CD14-positive monocyte (primary cell): ENCODE measurements at regions not wholly inside any gene's neighbourhood (a gene's known extent, or its start where the extent isn't known, plus 50 kb on each side); places are given as distances from the start of the nearest gene placed in this dataset.
"Not testable (repeated sequence)": the region's sequence is repeated elsewhere in the genome, so short reads cannot be mapped to it uniquely, and the experiment has no call there.

Experiments used
- DNase-seq, 3 donors: peaks; one replicate each; pipeline ENCODE4 v3.0.0-alpha.2; 2011 to 2022
- H2AFZ ChIP-seq: 2 replicates; pipeline ENCODE4 v1.6.0; 2012; ENCODE audit warnings: mild to moderate bottlenecking, low read depth, low read length, inconsistent platforms; ENCODE audit not compliant: insufficient read depth, poor library complexity, severe bottlenecking
- H3K27ac ChIP-seq, 2 donors: 1 replicate in 1 of 2; 2 replicates in 1 of 2; pipeline ENCODE4 v1.5.1; 2012 to 2013; ENCODE audit warnings: low read length in 2 of 2, control low read depth in 1 of 2, inconsistent platforms in 1 of 2, low read depth in 1 of 2, mild to moderate bottlenecking in 1 of 2
- H3K27me3 ChIP-seq, 2 donors: one replicate each; pipeline versions ENCODE4 v1.6.0 to v1.6.1; 2011 to 2013; ENCODE audit warnings: low read length in 2 of 2; ENCODE audit not compliant: control insufficient read depth in 2 of 2, insufficient read depth in 2 of 2
- H3K36me3 ChIP-seq, 2 donors: replicated peaks in 1 of 2; 1 replicate in 1 of 2; 2 replicates in 1 of 2; pipeline versions ENCODE4 v1.5.1 to v1.6.1; 2012 to 2013; ENCODE audit warnings: low read length in 2 of 2, control low read depth in 1 of 2, inconsistent platforms in 1 of 2, mild to moderate bottlenecking in 1 of 2; ENCODE audit not compliant: insufficient read depth in 2 of 2, control insufficient read depth in 1 of 2
- H3K4me1 ChIP-seq, 2 donors: 1 replicate in 1 of 2; 2 replicates in 1 of 2; pipeline versions ENCODE4 v1.5.1 to v1.6.1; 2012 to 2013; ENCODE audit warnings: low read length in 2 of 2, control low read depth in 1 of 2, inconsistent platforms in 1 of 2, mild to moderate bottlenecking in 1 of 2, moderate library complexity in 1 of 2; ENCODE audit not compliant: insufficient read depth in 2 of 2, control insufficient read depth in 1 of 2
- H3K4me2 ChIP-seq: replicated peaks from 2 replicates; pipeline ENCODE3; 2012; ENCODE audit warnings: low read length, moderate library complexity, mild to moderate bottlenecking; ENCODE audit not compliant: poor library complexity, severe bottlenecking; ENCODE audit errors: extremely low read depth
- H3K4me3 ChIP-seq, 3 experiments: fragments of 200-600 bp in 1 of 3; sonication (generic) in 1 of 3; replicated peaks in 1 of 3; 1 replicate in 2 of 3; 2 replicates in 1 of 3; pipeline ENCODE4 v1.5.1; 2011 to 2013; ENCODE audit warnings: low read length in 3 of 3, mild to moderate bottlenecking in 3 of 3, control low read depth in 2 of 3, low read depth in 2 of 3, inconsistent platforms in 1 of 3, moderate library complexity in 1 of 3
- H3K79me2 ChIP-seq: 2 replicates; pipeline ENCODE4 v1.6.0; 2012; ENCODE audit warnings: mild to moderate bottlenecking, control low read depth, inconsistent platforms, low read length, moderate library complexity; ENCODE audit not compliant: insufficient read depth
- H3K9ac ChIP-seq: 2 replicates; pipeline ENCODE4 v1.6.0; 2017; ENCODE audit warnings: low read length, mild to moderate bottlenecking; ENCODE audit not compliant: insufficient read depth, poor library complexity, severe bottlenecking
- H3K9me3 ChIP-seq, 2 donors: replicated peaks in 1 of 2; 1 replicate in 1 of 2; 2 replicates in 1 of 2; pipeline versions ENCODE4 v1.5.1 to v1.6.1; 2012 to 2013; ENCODE audit warnings: low read length in 2 of 2, control low read depth in 1 of 2; ENCODE audit not compliant: control insufficient read depth in 1 of 2, insufficient read depth in 1 of 2
- H4K20me1 ChIP-seq: 2 replicates; pipeline ENCODE4 v1.6.0; 2012; ENCODE audit warnings: mild to moderate bottlenecking, low read length, control low read depth, moderate library complexity; ENCODE audit not compliant: insufficient read depth
- H3K27ac Mint-ChIP-seq, 7 donors: one replicate each; pipeline ENCODE4 v1.8.0; 2020; ENCODE audit warnings: mild to moderate bottlenecking in 7 of 7, mixed read lengths in 7 of 7, moderate library complexity in 6 of 7, inconsistent platforms in 2 of 7
- H3K27me3 Mint-ChIP-seq, 3 donors: one replicate each; pipeline ENCODE4 v1.8.0; 2021 to 2022; ENCODE audit warnings: low read depth in 3 of 3, mild to moderate bottlenecking in 3 of 3, mixed read lengths in 3 of 3, moderate library complexity in 3 of 3, inconsistent platforms in 1 of 3
- H3K36me3 Mint-ChIP-seq, 2 donors: one replicate each; pipeline ENCODE4 v1.8.0; 2020; ENCODE audit warnings: mixed read lengths in 2 of 2, inconsistent platforms in 1 of 2, mild to moderate bottlenecking in 1 of 2
- H3K4me1 Mint-ChIP-seq: one replicate; pipeline ENCODE4 v1.8.0; 2020; ENCODE audit warnings: mild to moderate bottlenecking, mixed read lengths
- H3K4me3 Mint-ChIP-seq, 2 donors: one replicate each; pipeline ENCODE4 v1.8.0; 2020; ENCODE audit warnings: mild to moderate bottlenecking in 2 of 2, mixed read lengths in 2 of 2, moderate library complexity in 1 of 2
- H3K9me3 Mint-ChIP-seq, 7 donors: one replicate each; pipeline ENCODE4 v1.8.0; 2020 to 2022; ENCODE audit warnings: mixed read lengths in 7 of 7, mild to moderate bottlenecking in 6 of 7, moderate library complexity in 6 of 7, inconsistent platforms in 2 of 7
- CTCF ChIP-seq: fragments of 200-600 bp; IDR thresholded peaks from one replicate; pipeline ENCODE4 v1.8.0; 2022; ENCODE audit warnings: antibody characterized with exemption, mild to moderate bottlenecking
- WGBS: methylation state at CpG from one replicate; pipeline ENCODE4 v1.1.5; 2013; ENCODE audit warnings: missing lambda C conversion rate; ENCODE audit not compliant: insufficient coverage; 5-methylcytosine and 5-hydroxymethylcytosine counted together
- intact Hi-C, 2 donors: fragments of 100-400 bp; cut with micrococcal nuclease; formaldehyde crosslinking; loops; one replicate each; pipeline versions ENCODE4 v1.15.0 to v1.15.1; 2023

GRCh38 chr4:27123769-27124124 is 263.1 kb downstream of the STIM2 start:
- Mint-ChIP-seq H3K27me3 (peaks cover 0 to 4% (median 1%) of the 10 kb centered on the region in 3 donors), H3K27ac (no peak overlapping the region), H3K9me3 (peaks cover 0 to 6% (median 2%) of the 10 kb centered on the region in 7 donors), H3K4me1 (no peaks in the 10 kb centered on the region), H3K4me3 (no peak overlapping the region), H3K36me3 (no peaks in the 10 kb centered on the region)
- H3K36me3 ChIP-seq: no peaks in the 10 kb centered on the region
- peaks cover 0 to 3% of the 10 kb centered on the region in 2 donors for H3K9me3 ChIP-seq
- H3K4me2 ChIP-seq: no peak overlapping the region
- no peaks in the 10 kb centered on the region for H4K20me1 ChIP-seq
- no peaks in the 10 kb centered on the region for H3K27me3 ChIP-seq
- H2AFZ ChIP-seq: no peak overlapping the region
- no peaks in the 10 kb centered on the region for H3K79me2 ChIP-seq
- no peak overlapping the region for H3K27ac ChIP-seq
- H3K4me1 ChIP-seq: no peaks in the 10 kb centered on the region
- intact Hi-C loops: no loop called here
- no peak for DNase-seq
- TF ChIP-seq CTCF: no peak
- no peak overlapping the region for H3K4me3 ChIP-seq
- H3K9ac ChIP-seq: no peak overlapping the region

GRCh38 chr4:27126895-27127294 is 266.3 kb downstream of the STIM2 start:
- H3K27ac Mint-ChIP-seq, intact Hi-C loops, H3K4me2 ChIP-seq, H3K4me3 ChIP-seq, H3K27me3 ChIP-seq, DNase-seq, H3K9me3 Mint-ChIP-seq, H3K9ac ChIP-seq, H3K4me1 Mint-ChIP-seq, H3K79me2 ChIP-seq, H3K9me3 ChIP-seq, H4K20me1 ChIP-seq, H3K27me3 Mint-ChIP-seq, H2AFZ ChIP-seq, H3K4me3 Mint-ChIP-seq, H3K27ac ChIP-seq, H3K36me3 Mint-ChIP-seq, H3K36me3 ChIP-seq, H3K4me1 ChIP-seq: not testable (repeated sequence)
- 100% methylated on average over 2 of the region's 4 CpGs for WGBS
